HG02885 (cell line): ENCODE measurements at regions not wholly inside any gene's neighbourhood (a gene's known extent, or its start where the extent isn't known, plus 50 kb on each side); places are given as distances from the start of the nearest gene placed in this dataset.
A peak's percentile ranks its signal among the peaks of the same experiment; 100 is the strongest.

Experiments
- ATAC-seq: cut with Tn5 transposase; IDR thresholded peaks from one replicate; pipeline ENCODE4 v1.9.1; 2021; ENCODE audit warnings: mild to moderate bottlenecking; ENCODE audit not compliant: unreplicated experiment, poor library complexity

DNA sequence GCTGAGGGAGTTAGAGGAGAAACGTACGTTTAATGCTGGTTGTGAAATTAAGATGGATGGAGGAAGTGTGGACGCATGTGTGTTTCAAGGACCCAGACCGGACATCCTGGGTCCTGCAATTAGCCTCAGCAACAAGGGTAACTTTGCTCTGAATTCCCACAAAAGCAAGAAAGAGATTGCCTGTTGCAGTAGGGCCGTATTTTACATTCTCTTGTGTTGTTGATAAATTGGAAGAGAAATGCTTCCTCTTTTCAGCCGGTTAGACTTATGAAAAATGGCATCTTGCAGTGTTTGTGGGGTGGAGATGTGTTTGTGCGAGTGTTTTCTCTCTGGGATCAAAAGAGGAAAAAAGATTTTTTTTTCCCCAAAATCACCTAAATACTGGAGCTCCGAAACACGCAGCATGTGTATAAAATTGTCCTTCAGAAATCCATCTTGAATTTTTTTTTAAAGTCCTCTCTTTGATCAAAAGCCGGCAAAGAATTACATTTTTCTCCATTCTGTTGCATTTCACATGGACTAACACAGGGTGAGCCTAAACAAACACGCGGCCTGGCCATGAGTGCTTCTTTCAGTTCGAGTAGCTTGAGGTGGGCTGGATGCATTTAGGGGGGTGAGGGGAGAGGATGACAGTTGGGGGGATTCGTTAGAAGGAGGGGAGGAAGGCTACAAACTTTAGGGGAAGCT lies 251.6 kb downstream of the C16orf95 start:
- no peak for ATAC-seq

GRCh38 chr16:87066133-87067002 lies 250.8 kb downstream of the C16orf95 start:
- no peak for ATAC-seq

GRCh38 chr16:87067003-87067556 lies 250.1 kb downstream of the C16orf95 start:
- no peak for ATAC-seq

DNA sequence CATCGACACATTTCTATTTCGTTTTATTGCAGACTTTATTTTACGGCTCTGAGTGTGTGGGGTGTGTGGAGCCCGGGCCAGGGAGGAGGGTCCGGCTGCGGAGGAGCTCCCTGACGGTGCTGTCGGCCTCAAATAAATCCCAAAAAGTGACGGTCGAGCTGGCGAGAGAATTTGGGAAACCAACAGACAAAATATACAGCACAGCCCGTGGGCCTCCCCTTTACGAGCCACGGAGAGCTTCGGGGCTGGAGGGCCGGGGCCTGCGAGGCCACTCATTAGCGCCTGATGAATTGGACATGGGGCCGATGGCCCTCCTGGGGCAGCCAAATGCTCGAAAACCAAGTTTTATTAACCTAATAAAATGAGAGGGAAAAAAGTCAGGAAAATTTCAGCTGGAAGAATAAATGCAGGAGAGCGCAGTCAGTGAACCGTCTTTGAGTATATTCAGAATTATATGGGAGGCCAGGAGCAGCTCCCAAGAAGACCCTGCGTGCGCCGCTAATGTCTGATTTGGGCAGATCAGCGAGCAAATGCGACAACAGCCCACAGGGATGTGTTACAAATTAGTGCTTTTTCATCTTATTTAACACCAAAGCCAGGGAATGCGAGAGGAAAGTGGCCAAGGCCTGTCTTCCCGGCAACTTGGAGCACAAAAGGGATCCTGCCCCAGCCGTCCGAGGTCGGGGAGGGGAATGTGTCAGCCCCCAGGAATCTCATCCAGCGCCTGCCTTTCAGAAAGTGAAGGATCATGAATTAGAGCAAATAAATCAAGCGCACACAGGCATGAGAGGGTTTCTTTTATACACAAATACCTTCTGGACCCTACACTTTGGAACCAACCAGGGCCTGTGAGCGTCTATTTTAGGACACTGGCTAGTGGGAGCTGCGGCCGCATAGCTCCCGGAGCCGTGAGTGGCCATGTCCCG lies 249.1 kb downstream of the C16orf95 start:
- ATAC-seq, result no peak

- no peak for ATAC-seq
These were observed 248.4 kb downstream of the C16orf95 start for GRCh38 chr16:87068762-87069150.

- ATAC-seq, result no peak
These were observed 246.5 kb downstream of the C16orf95 start for GRCh38 chr16:87070657-87071056.

- no peak for ATAC-seq
These were observed 245.1 kb downstream of the C16orf95 start for GRCh38 chr16:87072101-87072500.

GRCh38 chr16:87074641-87075318 lies 242.4 kb downstream of the C16orf95 start:
- peak; percentile 87 for ATAC-seq

GRCh38 chr16:87075319-87075860 lies 241.8 kb downstream of the C16orf95 start:
- ATAC-seq, result no peak

- ATAC-seq, result no peak
These were observed 240.8 kb downstream of the C16orf95 start for GRCh38 chr16:87076331-87076949.

DNA sequence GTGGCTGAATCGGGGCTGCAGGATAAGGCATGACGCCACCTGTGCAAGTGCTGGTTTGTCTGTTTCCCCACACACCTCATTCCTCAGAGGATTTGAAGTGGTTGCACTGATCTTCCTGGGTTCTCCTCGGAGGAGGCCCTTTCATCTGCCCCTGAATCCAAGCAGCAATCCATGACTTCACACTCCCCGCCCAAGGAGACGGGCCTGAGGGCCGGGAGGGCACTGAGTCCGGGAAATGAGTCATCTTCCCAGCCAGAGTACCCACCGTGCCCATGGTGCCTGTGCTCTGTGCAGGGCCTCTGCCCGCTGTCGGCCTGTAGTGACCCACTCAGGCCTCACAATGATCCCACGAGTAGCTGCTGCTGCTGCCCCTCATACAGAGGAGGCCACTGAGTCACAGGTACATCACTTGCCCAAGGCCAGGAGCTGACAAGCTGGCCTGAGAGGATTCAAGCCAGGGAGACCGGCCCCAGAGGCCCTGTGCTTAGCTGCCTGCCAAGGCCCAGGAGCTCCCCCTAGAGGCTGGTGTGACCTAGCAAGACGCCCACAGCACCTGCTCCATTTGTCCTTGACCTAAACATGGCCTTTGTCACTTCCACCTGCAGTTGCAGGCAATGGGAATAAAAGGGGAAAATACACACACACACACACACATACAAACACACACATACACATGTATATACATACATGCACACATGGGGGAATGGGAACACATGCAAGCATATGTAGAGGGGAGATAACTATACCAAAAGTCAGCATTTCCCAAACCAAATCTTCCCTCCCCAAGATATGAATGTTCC lies 240.0 kb downstream of the C16orf95 start:
- ATAC-seq, result no peak

GRCh38 chr16:87077750-87078127 lies 239.5 kb downstream of the C16orf95 start:
- ATAC-seq, result no peak

- ATAC-seq, result no peak
These were observed 236.5 kb downstream of the C16orf95 start for GRCh38 chr16:87080571-87081167.

GRCh38 chr16:87085441-87085840 lies 231.8 kb downstream of the C16orf95 start:
- no peak for ATAC-seq

GRCh38 chr16:87086156-87086555 lies 231.0 kb downstream of the C16orf95 start:
- no peak for ATAC-seq

GRCh38 chr16:87086575-87086974 lies 230.6 kb downstream of the C16orf95 start:
- no peak for ATAC-seq

DNA sequence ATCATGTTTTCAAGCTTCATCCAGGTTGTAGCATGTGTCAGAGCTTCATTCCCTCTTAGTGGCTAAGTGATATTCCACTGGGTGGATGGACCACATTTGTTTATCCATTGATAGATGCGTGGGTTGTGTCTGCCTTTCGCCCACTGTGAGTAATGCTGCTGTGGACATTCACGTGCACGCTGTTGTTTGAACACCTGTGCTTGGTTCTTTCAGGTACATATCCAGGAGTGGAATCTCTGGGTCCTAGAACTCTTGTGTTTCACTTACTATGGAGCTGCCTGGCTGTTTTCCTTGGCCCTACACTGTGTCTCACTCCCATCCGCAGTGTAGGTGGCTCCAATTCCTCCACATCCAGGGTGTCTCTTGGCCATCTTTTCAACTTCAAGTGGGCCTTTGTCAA lies 224.2 kb downstream of the C16orf95 start:
- no peak for ATAC-seq
